DOHH2 (cell line): ENCODE measurements at regions not wholly inside any gene's neighbourhood (a gene's known extent, or its start where the extent isn't known, plus 50 kb on each side); places are given as distances from the start of the nearest gene placed in this dataset.

Experiments
- CTCF ChIP-seq: fragments of 200-600 bp; sonication (generic); IDR thresholded peaks from one replicate; pipeline ENCODE4 v1.5.1; 2014; ENCODE audit warnings: antibody characterized with exemption, mild to moderate bottlenecking, low read depth, low read length; ENCODE audit not compliant: poor library complexity, severe bottlenecking
- EZH2phosphoT487 ChIP-seq: fragments of 200-600 bp; sonication (generic); IDR thresholded peaks from 2 replicates; pipeline ENCODE4 v1.6.1; 2017; ENCODE audit warnings: borderline replicate concordance, mild to moderate bottlenecking, antibody characterized with exemption, low read length, moderate library complexity, mixed read lengths

- no peak for TF ChIP-seq CTCF
- no peak for TF ChIP-seq EZH2phosphoT487
These were observed 57.9 kb downstream of the GPR101 start for GRCh38 chrX:136975684-136976470.
